ENCODE measurements at regions not wholly inside any gene's neighbourhood (a gene's known extent, or its start where the extent isn't known, plus 50 kb on each side); places are given as distances from the start of the nearest gene placed in this dataset.

DNA sequence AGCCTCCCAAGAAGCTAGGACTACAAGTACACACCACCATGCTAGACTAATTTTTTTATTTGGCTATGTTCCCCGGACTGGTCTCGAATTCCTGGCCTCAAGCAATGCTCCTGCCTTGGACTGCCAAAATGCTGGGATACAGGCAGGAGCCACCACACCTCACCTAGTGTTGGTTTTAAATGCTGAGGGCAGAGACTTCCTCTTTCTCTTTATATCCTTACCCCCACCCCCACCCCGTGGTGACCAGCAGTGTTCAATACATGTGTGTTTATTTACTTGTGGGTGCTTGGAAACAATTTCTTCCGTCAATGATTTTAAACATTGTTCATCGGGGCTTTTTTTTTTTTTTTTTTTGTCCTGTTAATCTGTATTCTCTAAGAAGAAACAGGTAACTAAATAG, 158.9 kb downstream of the ZBTB18 start:
- intact Hi-C loops (cut with DNase I) = loop anchor here (5.0 to 10.0 kb wide), 4 partner anchors 58 to 355 kb away; partner anchors contain the start of genes ADSS2 and AKT3

DNA sequence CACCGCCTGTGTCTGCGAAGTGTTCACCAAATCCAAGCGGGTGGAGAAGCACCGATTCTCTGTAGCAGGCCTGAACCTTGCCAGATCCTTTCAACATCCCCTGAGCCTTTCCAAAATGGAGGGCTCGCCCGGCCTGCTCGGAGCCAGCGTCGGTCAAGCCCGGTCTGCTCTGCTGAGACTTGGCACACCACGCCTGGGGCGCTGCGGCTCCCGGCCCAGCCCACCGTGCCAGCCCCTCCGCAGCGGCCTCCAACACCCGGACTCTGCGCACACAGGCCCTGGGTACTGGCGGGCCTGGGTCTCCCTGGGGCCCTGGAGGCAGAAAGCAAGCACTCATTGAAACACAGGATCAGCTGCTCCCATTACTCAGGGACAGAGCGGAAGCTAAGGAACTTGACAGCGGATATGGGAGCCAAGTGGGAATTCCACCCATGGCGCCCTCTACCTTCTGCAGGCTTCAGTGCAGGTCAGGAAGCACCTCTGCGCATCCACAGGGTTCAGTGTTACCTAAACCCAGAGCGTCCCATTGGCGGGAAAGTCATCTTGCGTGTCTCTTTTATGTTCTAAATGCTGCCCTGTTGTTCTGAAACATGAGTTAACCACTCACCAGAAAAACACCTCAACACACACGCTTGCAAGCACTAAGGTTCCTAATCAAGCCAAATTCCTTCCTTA, 159.9 kb downstream of the ZBTB18 start:
- H3K27ac ChIP-seq = no peak overlapping the region
- H3K4me3 ChIP-seq = no peak overlapping the region
- 93% methylated on average over 23 of the region's 28 CpGs for WGBS
- no peaks in the 10 kb centered on the region for H3K36me3 ChIP-seq
- no peaks in the 10 kb centered on the region for H3K27me3 ChIP-seq (replicated peaks; ENCODE audit: insufficient read depth)
- DNase-seq (ENCODE audit: low spot score) = no peak
- no peaks in the 10 kb centered on the region for H3K9me3 ChIP-seq
- peaks cover 5% of the 10 kb centered on the region for H3K4me1 ChIP-seq (replicated peaks)
- intact Hi-C loops (cut with DNase I) = loop anchor here (5.0 to 10.0 kb wide), 3 partner anchors 61 to 356 kb away; partner anchors contain the start of genes ADSS2 and AKT3
- no peak for TF ChIP-seq POLR2A (IDR thresholded peaks at IDR 0.05)
- TF ChIP-seq POLR2AphosphoS5 (IDR thresholded peaks at IDR 0.05) = no peak
- TF ChIP-seq, protein P1, sequence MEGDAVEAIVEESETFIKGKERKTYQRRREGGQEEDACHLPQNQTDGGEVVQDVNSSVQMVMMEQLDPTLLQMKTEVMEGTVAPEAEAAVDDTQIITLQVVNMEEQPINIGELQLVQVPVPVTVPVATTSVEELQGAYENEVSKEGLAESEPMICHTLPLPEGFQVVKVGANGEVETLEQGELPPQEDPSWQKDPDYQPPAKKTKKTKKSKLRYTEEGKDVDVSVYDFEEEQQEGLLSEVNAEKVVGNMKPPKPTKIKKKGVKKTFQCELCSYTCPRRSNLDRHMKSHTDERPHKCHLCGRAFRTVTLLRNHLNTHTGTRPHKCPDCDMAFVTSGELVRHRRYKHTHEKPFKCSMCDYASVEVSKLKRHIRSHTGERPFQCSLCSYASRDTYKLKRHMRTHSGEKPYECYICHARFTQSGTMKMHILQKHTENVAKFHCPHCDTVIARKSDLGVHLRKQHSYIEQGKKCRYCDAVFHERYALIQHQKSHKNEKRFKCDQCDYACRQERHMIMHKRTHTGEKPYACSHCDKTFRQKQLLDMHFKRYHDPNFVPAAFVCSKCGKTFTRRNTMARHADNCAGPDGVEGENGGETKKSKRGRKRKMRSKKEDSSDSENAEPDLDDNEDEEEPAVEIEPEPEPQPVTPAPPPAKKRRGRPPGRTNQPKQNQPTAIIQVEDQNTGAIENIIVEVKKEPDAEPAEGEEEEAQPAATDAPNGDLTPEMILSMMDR (IDR thresholded peaks at IDR 0.05) = peak in 3 of 4 experiments; percentile 13 to 18 (median 17)

More for the DNA sequence above, 158.9 kb downstream of the ZBTB18 start:
- Histone ChIP-seq H3K36me3 (no peaks in the 10 kb centered on the region), H3K4me1 (replicated peaks) (peaks cover 5% of the 10 kb centered on the region), H3K27me3 (replicated peaks; ENCODE audit: insufficient read depth) (no peaks in the 10 kb centered on the region), H3K9me3 (no peaks in the 10 kb centered on the region), H3K27ac (no peak overlapping the region), H3K4me3 (no peak overlapping the region)
- WGBS = 53% methylated on average over 5 of the region's 5 CpGs
- TF ChIP-seq POLR2A (IDR thresholded peaks at IDR 0.05) (no peak), POLR2AphosphoS5 (IDR thresholded peaks at IDR 0.05) (no peak)
- TF ChIP-seq, protein P1 (IDR thresholded peaks at IDR 0.05) = no peak
- no peak for DNase-seq (ENCODE audit: low spot score)

DNA sequence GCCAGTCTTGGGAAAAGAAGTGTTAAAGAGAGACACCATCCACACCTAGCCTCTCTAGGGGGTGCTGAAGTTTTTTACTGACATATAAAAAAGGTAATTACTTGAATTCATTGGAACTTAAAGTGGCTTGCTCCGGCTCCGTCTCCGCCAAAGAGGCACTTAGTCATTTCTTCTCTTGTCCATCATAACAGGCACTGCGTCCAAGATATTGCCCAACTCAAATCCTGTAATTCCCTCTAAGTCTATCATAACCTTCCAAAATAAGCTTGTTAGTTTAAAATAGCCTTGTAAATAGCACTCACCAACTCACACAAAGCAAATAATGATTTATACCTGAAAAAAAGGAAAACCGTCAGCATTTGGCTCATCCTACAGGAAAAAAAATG, 160.5 kb downstream of the ZBTB18 start:
- WGBS = 16% methylated on average over 5 of the region's 5 CpGs
- Histone ChIP-seq H3K4me1 (replicated peaks) (peaks cover 5% of the 10 kb centered on the region), H3K9me3 (no peaks in the 10 kb centered on the region), H3K4me3 (no peak overlapping the region), H3K27ac (no peak overlapping the region), H3K36me3 (no peaks in the 10 kb centered on the region), H3K27me3 (replicated peaks; ENCODE audit: insufficient read depth) (no peaks in the 10 kb centered on the region)
- DNase-seq (ENCODE audit: low spot score) = peak; percentile 42
- TF ChIP-seq POLR2A (IDR thresholded peaks at IDR 0.05) = no peak
- TF ChIP-seq POLR2AphosphoS5 (IDR thresholded peaks at IDR 0.05) = peak; percentile 81
- intact Hi-C loops (cut with DNase I) = loop anchor here (5.0 to 10.0 kb wide), 3 partner anchors 61 to 357 kb away; partner anchors contain the start of genes ADSS2 and AKT3

GRCh38 chr1:244212219-244212618, 161.1 kb downstream of the ZBTB18 start:
- no peak for DNase-seq (ENCODE audit: low spot score)
- H3K36me3 ChIP-seq = no peaks in the 10 kb centered on the region
- peaks cover 5% of the 10 kb centered on the region for H3K4me1 ChIP-seq (replicated peaks)
- no peaks in the 10 kb centered on the region for H3K27me3 ChIP-seq (replicated peaks; ENCODE audit: insufficient read depth)
- no peak for TF ChIP-seq POLR2AphosphoS5 (IDR thresholded peaks at IDR 0.05)
- TF ChIP-seq POLR2A (IDR thresholded peaks at IDR 0.05) = no peak
- TF ChIP-seq, protein P1 (IDR thresholded peaks at IDR 0.05) = no peak
- no peaks in the 10 kb centered on the region for H3K9me3 ChIP-seq
- H3K4me3 ChIP-seq = no peak overlapping the region
- H3K27ac ChIP-seq = peak overlapping the region in 1 of 2 donors; percentile 14
- intact Hi-C loops (cut with DNase I) = loop anchor here (2.0 to 10.0 kb wide), 4 partner anchors 60 to 357 kb away; partner anchors contain the start of genes ADSS2 and AKT3
- 84% methylated on average over 6 of the region's 6 CpGs for WGBS

DNA sequence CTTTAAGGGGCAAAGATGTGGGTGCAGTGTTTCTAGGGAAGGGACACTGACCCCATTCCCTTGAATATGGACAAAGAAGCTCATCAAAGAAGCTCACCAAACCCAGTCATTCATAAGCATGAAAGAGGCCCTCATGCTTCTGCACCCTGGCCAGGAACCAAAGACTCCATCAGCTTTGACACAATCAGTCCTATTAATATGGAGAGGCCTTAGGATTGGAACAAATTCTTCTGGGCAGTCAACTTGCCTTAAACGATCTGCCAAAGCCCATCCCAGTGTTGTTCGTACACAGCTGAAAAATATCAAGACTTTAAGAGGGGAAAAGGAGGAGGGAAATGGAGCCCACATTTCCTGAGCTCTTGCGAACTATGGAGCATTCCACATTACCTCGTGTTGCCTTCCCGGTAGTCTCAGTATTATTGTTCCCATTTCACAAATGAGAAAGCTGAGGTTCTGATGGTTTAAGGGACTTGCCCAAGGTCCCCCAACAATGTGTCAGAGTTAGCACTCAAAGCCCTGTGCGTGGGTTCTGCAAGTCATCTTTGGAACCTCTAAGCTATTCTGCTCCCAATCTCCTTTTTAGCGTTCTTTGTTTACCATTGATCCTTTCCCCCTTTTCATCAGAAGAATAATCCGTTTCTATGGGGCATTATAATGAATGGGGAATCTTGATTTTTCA, 161.9 kb downstream of the ZBTB18 start:
- 60% methylated on average over 8 of the region's 8 CpGs for WGBS
- H3K4me1 ChIP-seq (replicated peaks) = peaks cover 5% of the 10 kb centered on the region
- TF ChIP-seq, protein P1 (IDR thresholded peaks at IDR 0.05) = no peak
- TF ChIP-seq POLR2A (IDR thresholded peaks at IDR 0.05) (no peak), POLR2AphosphoS5 (IDR thresholded peaks at IDR 0.05) (no peak)
- intact Hi-C loops (cut with DNase I) = loop anchor here (2.0 to 10.0 kb wide), 4 partner anchors 59 to 358 kb away; partner anchors contain the start of genes ADSS2 and AKT3
- no peak overlapping the region for H3K4me3 ChIP-seq
- no peak for DNase-seq (ENCODE audit: low spot score)
- H3K27me3 ChIP-seq (replicated peaks; ENCODE audit: insufficient read depth) = no peaks in the 10 kb centered on the region
- H3K36me3 ChIP-seq = no peaks in the 10 kb centered on the region
- H3K9me3 ChIP-seq = no peaks in the 10 kb centered on the region
- H3K27ac ChIP-seq = peak overlapping the region in 1 of 2 donors; percentile 14

Data from prostate gland (tissue), 2 donors.